Muscle of arm (tissue), 1 donor: ENCODE measurements at regions not wholly inside any gene's neighbourhood (a gene's known extent, or its start where the extent isn't known, plus 50 kb on each side); places are given as distances from the start of the nearest gene placed in this dataset.

Experiments
- DNase-seq: peaks from one replicate; pipeline ENCODE4 v3.0.0-alpha.2; 2013

DNA sequence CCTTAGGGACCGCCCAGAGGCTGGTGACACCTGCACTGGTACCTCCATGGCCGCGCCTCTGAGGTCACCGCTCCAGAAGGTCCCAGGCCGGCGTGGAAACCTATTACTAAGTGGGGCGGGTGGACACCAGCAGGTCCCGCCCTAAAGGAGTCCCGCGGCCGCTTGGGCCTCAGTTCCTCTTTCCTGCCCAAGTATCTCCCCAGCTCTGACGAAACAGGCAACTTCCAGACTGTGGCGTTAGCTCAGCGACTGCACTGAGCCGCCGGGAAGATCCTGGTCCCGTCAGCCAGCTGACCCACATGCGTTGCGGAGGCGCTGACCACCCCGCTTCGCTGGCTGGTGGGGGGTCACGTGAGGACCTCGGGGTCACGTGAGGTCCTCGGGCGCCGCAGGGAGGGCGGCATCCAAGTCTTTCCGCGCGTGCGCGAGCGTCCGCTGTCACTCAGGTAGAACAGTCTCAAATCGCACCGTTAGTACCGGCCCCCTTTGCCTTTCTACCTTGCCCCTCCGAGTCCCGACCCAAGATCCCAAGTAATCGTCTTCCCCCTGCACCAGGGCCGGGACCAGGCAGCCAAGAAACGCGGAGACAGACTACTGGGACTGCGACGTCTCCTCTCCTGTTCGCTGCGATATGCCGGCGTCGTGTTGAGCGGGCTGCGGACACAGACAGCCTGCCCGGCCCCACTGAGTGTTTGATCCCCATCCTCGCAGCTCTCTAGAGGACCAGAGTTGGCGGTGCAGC, 53.7 kb upstream of the KDM4C start:
- peak; percentile 88 for DNase-seq

DNA sequence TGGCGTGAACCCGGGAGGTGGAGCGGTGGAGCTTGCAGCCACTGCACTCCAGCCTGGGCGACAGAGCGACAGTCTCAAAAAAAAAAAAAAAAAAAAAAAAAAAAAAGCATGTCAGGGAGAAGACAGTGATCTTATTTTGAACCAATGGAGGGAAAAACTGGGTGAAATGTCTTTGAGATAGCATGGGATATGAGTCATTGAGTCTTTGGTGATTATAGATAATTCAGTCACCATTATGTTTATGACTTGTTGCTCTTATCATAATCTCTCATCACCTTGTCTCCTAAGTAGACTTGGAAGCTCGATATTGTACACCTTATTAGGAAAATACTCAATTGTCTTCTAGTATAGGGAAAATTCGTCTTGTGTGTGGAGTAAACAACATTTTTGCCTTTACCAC, 55.1 kb upstream of the KDM4C start:
- no peak for DNase-seq

DNA sequence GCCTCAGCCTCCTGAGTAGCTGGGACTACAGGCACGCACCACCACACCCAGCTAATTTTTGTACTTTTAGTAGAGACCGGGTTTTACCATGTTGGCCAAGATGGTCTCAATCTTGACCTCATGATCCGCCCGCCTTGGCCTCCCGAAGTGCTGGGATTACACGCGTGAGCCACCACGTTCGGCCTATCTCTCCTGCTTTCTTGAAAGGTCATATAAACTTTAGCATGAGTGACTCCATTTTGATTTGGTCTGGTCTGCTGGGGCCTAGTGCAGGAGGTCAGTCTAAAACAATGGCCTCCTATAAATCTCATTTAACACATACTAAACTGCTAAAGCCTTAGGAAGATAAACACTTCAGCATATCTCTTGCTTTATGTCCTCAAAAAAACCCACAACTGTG, 50.6 kb upstream of the GLDC start:
- no peak for DNase-seq

DNA sequence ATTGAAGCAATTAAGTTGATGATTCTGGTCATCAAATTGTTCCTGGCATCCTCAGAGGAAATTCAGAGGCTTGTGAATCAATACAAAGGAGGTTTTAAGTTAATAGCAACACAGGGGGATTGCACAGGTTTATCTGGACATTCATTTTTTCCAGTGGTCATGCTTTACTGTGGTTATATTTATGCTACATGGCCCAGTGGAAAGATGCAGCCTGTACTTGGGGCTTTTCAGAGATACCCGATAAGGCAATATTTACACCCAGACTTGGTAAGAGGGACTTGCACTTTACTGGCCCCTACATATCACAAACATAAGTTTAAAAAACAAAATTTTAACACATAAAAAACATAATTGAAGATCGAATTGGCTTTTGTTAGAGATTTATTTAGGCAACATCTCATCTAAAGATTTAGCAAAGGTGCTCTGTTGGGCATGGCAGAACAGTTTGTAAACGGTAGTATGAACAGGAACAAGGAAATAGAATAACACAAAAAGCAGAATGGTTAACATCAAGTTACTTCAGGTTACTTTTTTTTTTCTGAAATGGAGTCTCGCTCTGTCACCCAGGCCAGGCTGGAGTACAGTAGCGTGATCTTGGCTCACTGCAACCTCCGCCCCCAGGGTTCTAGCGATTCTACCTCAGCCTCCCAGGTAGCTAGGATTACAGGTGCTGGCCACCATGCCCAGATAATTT, 49.7 kb upstream of the GLDC start:
- DNase-seq, result no peak
